ENCODE measurements at regions not wholly inside any gene's neighbourhood (a gene's known extent, or its start where the extent isn't known, plus 50 kb on each side); places are given as distances from the start of the nearest gene placed in this dataset.

DNA sequence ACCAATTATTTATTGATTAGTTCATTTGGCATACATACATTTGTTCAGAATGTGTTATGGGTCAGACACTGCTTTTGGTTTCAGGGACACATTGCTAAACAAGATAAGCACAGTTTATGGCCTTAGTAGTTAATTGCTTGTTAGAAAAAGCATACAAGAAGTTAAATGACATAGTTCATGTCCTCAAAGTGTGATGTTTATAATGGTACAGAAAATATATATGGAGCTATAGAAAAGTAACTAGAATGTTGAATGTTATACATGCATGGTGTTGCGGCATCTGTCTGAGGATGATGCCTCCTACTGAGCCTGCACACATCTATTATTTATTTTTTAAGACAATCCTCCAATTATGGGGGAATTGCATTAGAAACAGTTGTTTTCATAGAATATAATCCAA, 1476.3 kb upstream of the PCDH7 start:
- H3K27ac ChIP-seq (ENCODE audit: low read depth in 1 of 2, low read length in 2 of 2), result no peak overlapping the region
- no peaks in the 10 kb centered on the region for H3K27me3 ChIP-seq (ENCODE audit: control insufficient read depth in 1 of 2, insufficient read depth in 2 of 2, low read length in 2 of 2)
- Mint-ChIP-seq H3K4me1 (ENCODE audit: low read depth) (no peaks in the 10 kb centered on the region), H3K9me3 (peaks cover 10% of the 10 kb centered on the region), H3K27ac (no peak overlapping the region), H3K27me3 (no peaks in the 10 kb centered on the region), H3K4me3 (no peak overlapping the region), H3K36me3 (ENCODE audit: low read depth) (no peaks in the 10 kb centered on the region)
- intact Hi-C loops (cut with DNase I, micrococcal nuclease), result no loop called here
- POLR2A ChIA-PET, result no interaction called here
- no peaks in the 10 kb centered on the region for H3K4me1 ChIP-seq (ENCODE audit: insufficient read depth, low read length)
- H3K36me3 ChIP-seq (ENCODE audit: insufficient read depth, low read length), result no peaks in the 10 kb centered on the region
- TF ChIP-seq, protein P1, sequence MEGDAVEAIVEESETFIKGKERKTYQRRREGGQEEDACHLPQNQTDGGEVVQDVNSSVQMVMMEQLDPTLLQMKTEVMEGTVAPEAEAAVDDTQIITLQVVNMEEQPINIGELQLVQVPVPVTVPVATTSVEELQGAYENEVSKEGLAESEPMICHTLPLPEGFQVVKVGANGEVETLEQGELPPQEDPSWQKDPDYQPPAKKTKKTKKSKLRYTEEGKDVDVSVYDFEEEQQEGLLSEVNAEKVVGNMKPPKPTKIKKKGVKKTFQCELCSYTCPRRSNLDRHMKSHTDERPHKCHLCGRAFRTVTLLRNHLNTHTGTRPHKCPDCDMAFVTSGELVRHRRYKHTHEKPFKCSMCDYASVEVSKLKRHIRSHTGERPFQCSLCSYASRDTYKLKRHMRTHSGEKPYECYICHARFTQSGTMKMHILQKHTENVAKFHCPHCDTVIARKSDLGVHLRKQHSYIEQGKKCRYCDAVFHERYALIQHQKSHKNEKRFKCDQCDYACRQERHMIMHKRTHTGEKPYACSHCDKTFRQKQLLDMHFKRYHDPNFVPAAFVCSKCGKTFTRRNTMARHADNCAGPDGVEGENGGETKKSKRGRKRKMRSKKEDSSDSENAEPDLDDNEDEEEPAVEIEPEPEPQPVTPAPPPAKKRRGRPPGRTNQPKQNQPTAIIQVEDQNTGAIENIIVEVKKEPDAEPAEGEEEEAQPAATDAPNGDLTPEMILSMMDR (IDR thresholded peaks at IDR 0.05), result no peak
- CTCF ChIA-PET, result no interaction called here
- no peak for DNase-seq
- peaks cover 0 to 4% of the 10 kb centered on the region in 2 experiments for H3K9me3 ChIP-seq (ENCODE audit: control insufficient read depth in 1 of 2, insufficient read depth in 1 of 2, low read length in 2 of 2)
- H3K4me3 ChIP-seq (ENCODE audit: low read length), result no peak overlapping the region
- no peak for ATAC-seq (ENCODE audit: poor library complexity)

DNA sequence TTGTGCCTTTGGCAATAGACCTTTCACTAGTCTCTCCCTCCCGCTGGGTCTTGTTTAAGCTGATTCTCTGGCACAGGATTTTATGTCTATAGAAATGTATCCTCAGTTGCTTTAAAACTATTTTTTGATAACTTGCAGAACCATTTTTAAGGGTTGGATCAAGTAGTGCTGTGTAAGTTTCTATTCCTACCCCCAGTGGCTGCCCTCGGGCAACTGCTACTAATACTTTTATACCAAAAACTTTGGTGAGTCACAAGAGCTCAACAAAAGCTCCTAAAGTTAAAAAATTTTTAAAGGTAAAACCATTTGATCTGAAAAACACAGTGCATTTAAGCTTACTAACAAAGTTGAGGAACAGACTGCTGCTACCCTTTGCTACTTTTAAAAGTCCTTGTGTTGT, 1460.6 kb upstream of the PCDH7 start:
- Histone ChIP-seq H3K36me3 (ENCODE audit: insufficient read depth, low read length) (no peaks in the 10 kb centered on the region), H3K4me3 (ENCODE audit: low read length) (no peak overlapping the region), H3K4me1 (ENCODE audit: insufficient read depth, low read length) (no peaks in the 10 kb centered on the region), H3K9me3 (ENCODE audit: control insufficient read depth in 1 of 2, insufficient read depth in 1 of 2, low read length in 2 of 2) (peaks cover 4 to 11% of the 10 kb centered on the region in 2 experiments), H3K27ac (ENCODE audit: low read depth in 1 of 2, low read length in 2 of 2) (no peak overlapping the region), H3K27me3 (ENCODE audit: control insufficient read depth in 1 of 2, insufficient read depth in 2 of 2, low read length in 2 of 2) (no peaks in the 10 kb centered on the region)
- H3K36me3 Mint-ChIP-seq (ENCODE audit: low read depth), result no peaks in the 10 kb centered on the region
- intact Hi-C loops (cut with DNase I, micrococcal nuclease), result no loop called here
- no peaks in the 10 kb centered on the region for H3K4me1 Mint-ChIP-seq (ENCODE audit: low read depth)
- H3K4me3 Mint-ChIP-seq, result no peak overlapping the region
- TF ChIP-seq, protein P1 (IDR thresholded peaks at IDR 0.05), result no peak
- H3K9me3 Mint-ChIP-seq, result peaks cover 7% of the 10 kb centered on the region
- CTCF ChIA-PET, result no interaction called here
- H3K27ac Mint-ChIP-seq, result no peak overlapping the region
- no peaks in the 10 kb centered on the region for H3K27me3 Mint-ChIP-seq
- DNase-seq (no peak), ATAC-seq (ENCODE audit: poor library complexity) (no peak)
- POLR2A ChIA-PET, result no interaction called here

GRCh38 chr4:29262986-29263385, 1457.2 kb upstream of the PCDH7 start:
- Mint-ChIP-seq H3K4me3 (no peak overlapping the region), H3K27ac (no peak overlapping the region), H3K9me3 (peaks cover 2% of the 10 kb centered on the region), H3K4me1 (ENCODE audit: low read depth) (no peaks in the 10 kb centered on the region), H3K27me3 (no peaks in the 10 kb centered on the region), H3K36me3 (ENCODE audit: low read depth) (no peaks in the 10 kb centered on the region)
- Histone ChIP-seq H3K9me3 (ENCODE audit: control insufficient read depth in 1 of 2, insufficient read depth in 1 of 2, low read length in 2 of 2) (peaks cover 4% of the 10 kb centered on the region in 2 experiments), H3K36me3 (ENCODE audit: insufficient read depth, low read length) (no peaks in the 10 kb centered on the region), H3K27ac (ENCODE audit: low read depth in 1 of 2, low read length in 2 of 2) (no peak overlapping the region), H3K27me3 (ENCODE audit: control insufficient read depth in 1 of 2, insufficient read depth in 2 of 2, low read length in 2 of 2) (no peaks in the 10 kb centered on the region), H3K4me3 (ENCODE audit: low read length) (no peak overlapping the region), H3K4me1 (ENCODE audit: insufficient read depth, low read length) (no peaks in the 10 kb centered on the region)
- DNase-seq, result no peak
- no peak for ATAC-seq (ENCODE audit: poor library complexity)
- POLR2A ChIA-PET, result no interaction called here
- TF ChIP-seq, protein P1 (IDR thresholded peaks at IDR 0.05), result no peak
- intact Hi-C loops (cut with DNase I, micrococcal nuclease), result no loop called here
- CTCF ChIA-PET, result no interaction called here

Data from CD4-positive, alpha-beta T cell (primary cell).